ENCODE measurements at regions not wholly inside any gene's neighbourhood (a gene's known extent, or its start where the extent isn't known, plus 50 kb on each side); places are given as distances from the start of the nearest gene placed in this dataset.

DNA sequence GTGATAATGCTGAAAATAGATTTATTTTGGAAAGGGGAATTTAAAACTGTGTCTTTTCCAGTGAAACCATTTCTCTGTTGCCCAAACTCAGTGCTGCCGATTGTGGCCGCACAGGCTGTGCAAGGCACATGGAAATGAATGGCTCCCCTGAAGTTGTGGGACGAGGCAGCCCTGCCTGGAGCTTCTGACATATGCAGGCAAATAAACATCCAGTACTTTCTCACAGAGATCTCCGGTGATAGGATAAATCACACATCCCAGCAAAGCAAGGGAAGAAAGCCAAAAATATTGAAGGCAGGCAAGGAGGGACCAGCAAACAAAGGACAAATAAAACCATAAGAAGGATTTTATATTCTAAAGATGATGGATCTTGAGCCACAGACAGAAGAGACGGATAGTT lies 464.5 kb downstream of the MTRR start:
- TF ChIP-seq EZH2 (IDR thresholded peaks at IDR 0.05; ENCODE audit: low read length, missing control alignments) = no peak
- TF ChIP-seq, protein P1, sequence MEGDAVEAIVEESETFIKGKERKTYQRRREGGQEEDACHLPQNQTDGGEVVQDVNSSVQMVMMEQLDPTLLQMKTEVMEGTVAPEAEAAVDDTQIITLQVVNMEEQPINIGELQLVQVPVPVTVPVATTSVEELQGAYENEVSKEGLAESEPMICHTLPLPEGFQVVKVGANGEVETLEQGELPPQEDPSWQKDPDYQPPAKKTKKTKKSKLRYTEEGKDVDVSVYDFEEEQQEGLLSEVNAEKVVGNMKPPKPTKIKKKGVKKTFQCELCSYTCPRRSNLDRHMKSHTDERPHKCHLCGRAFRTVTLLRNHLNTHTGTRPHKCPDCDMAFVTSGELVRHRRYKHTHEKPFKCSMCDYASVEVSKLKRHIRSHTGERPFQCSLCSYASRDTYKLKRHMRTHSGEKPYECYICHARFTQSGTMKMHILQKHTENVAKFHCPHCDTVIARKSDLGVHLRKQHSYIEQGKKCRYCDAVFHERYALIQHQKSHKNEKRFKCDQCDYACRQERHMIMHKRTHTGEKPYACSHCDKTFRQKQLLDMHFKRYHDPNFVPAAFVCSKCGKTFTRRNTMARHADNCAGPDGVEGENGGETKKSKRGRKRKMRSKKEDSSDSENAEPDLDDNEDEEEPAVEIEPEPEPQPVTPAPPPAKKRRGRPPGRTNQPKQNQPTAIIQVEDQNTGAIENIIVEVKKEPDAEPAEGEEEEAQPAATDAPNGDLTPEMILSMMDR (conservative IDR thresholded peaks at IDR 0.05 in 1 of 2, IDR thresholded peaks at IDR 0.05 in 1 of 2; ENCODE audit: low read depth in 1 of 2, low read length in 2 of 2) = no peak
- no peak overlapping the region for H3K27ac ChIP-seq (ENCODE audit: insufficient read depth, low read length)
- H3K4me2 ChIP-seq (ENCODE audit: extremely low read depth, insufficient read depth, low read length) = no peak overlapping the region
- no peaks in the 10 kb centered on the region for H3K36me3 ChIP-seq (ENCODE audit: control insufficient read depth, insufficient read depth, low read length)
- no peaks in the 10 kb centered on the region for H3K79me2 ChIP-seq (ENCODE audit: control insufficient read depth, insufficient read depth, low read length)
- H3K27me3 ChIP-seq (ENCODE audit: control insufficient read depth, insufficient read depth, low read length) = no peaks in the 10 kb centered on the region
- H4K20me1 ChIP-seq (ENCODE audit: control insufficient read depth, extremely low read depth, insufficient read depth, low read length) = no peaks in the 10 kb centered on the region
- no peak overlapping the region for H3K9ac ChIP-seq (ENCODE audit: insufficient read depth, low read length)
- DNase-seq (ENCODE audit: low read depth in 2 of 2) = no peak
- H2AFZ ChIP-seq (ENCODE audit: low read length) = no peak overlapping the region
- H3K4me1 ChIP-seq (ENCODE audit: control insufficient read depth, extremely low read depth, insufficient read depth, low read length) = no peaks in the 10 kb centered on the region
- H3K9me3 ChIP-seq (ENCODE audit: control insufficient read depth, insufficient read depth, low read depth, low read length) = no peaks in the 10 kb centered on the region
- no peak overlapping the region for H3K4me3 ChIP-seq (replicated peaks in 1 of 4; ENCODE audit: control extremely low read depth in 1 of 4, insufficient read depth in 1 of 4, low read depth in 3 of 4, low read length in 4 of 4)

DNA sequence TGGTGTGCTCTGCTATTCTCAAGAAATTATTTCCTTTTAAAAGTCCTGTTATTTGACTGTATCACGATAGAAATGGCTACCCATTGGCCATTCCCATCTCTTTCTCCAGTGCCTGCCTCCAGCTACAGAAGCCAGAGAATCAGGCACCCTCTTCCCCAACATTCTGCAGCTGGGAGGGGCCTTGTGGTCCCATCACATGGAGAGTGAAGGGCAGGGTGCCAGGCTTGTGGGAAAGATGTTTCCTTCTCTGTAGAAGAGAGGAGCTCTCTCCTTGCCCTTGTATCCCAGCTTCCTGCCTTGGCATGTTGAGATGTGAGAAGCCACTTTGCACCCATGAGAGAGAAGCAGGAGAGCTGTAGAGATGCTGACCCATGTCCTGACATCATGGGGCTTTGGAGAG lies 465.0 kb downstream of the MTRR start:
- Histone ChIP-seq H3K9me3 (ENCODE audit: control insufficient read depth, insufficient read depth, low read depth, low read length) (no peaks in the 10 kb centered on the region), H3K4me3 (replicated peaks in 1 of 4; ENCODE audit: control extremely low read depth in 1 of 4, insufficient read depth in 1 of 4, low read depth in 3 of 4, low read length in 4 of 4) (no peak overlapping the region), H3K9ac (ENCODE audit: insufficient read depth, low read length) (no peak overlapping the region), H3K4me1 (ENCODE audit: control insufficient read depth, extremely low read depth, insufficient read depth, low read length) (no peaks in the 10 kb centered on the region), H3K36me3 (ENCODE audit: control insufficient read depth, insufficient read depth, low read length) (no peaks in the 10 kb centered on the region), H3K4me2 (ENCODE audit: extremely low read depth, insufficient read depth, low read length) (no peak overlapping the region), H2AFZ (ENCODE audit: low read length) (no peak overlapping the region), H3K79me2 (ENCODE audit: control insufficient read depth, insufficient read depth, low read length) (no peaks in the 10 kb centered on the region), H4K20me1 (ENCODE audit: control insufficient read depth, extremely low read depth, insufficient read depth, low read length) (no peaks in the 10 kb centered on the region), H3K27me3 (ENCODE audit: control insufficient read depth, insufficient read depth, low read length) (no peaks in the 10 kb centered on the region), H3K27ac (ENCODE audit: insufficient read depth, low read length) (no peak overlapping the region)
- no peak for TF ChIP-seq EZH2 (IDR thresholded peaks at IDR 0.05; ENCODE audit: low read length, missing control alignments)
- no peak for DNase-seq (ENCODE audit: low read depth in 2 of 2)

DNA sequence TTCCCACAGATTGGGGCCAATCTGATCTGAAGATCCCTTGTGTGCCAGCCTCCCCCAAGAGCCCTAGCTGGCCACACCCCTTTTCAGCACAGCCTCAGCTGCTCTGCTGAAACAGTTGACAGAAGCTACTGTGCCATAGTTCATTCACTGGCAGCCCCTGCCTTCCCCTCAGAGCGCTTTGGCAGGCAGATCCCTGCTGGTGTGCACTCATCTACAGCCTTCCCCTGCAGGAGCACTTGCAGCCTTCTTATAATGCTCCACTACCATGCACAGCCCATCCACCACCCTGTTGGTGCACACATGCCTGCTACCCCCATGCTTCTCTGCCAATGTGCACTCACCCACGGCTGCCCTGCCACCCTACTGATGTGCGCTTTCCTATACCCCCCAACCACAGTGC lies 471.3 kb downstream of the MTRR start:
- H2AFZ ChIP-seq (ENCODE audit: low read length) = no peak overlapping the region
- no peak for DNase-seq (ENCODE audit: low read depth in 2 of 2)
- no peak overlapping the region for H3K4me2 ChIP-seq (ENCODE audit: extremely low read depth, insufficient read depth, low read length)

More for the DNA sequence above, 471.3 kb downstream of the MTRR start:
- no peaks in the 10 kb centered on the region for H3K27me3 ChIP-seq (ENCODE audit: control insufficient read depth, insufficient read depth, low read length)
- no peaks in the 10 kb centered on the region for H3K79me2 ChIP-seq (ENCODE audit: control insufficient read depth, insufficient read depth, low read length)
- H4K20me1 ChIP-seq (ENCODE audit: control insufficient read depth, extremely low read depth, insufficient read depth, low read length) = no peaks in the 10 kb centered on the region
- H3K4me3 ChIP-seq (replicated peaks in 1 of 4; ENCODE audit: control extremely low read depth in 1 of 4, insufficient read depth in 1 of 4, low read depth in 3 of 4, low read length in 4 of 4) = no peak overlapping the region
- no peaks in the 10 kb centered on the region for H3K36me3 ChIP-seq (ENCODE audit: control insufficient read depth, insufficient read depth, low read length)
- peaks cover 5% of the 10 kb centered on the region for H3K4me1 ChIP-seq (ENCODE audit: control insufficient read depth, extremely low read depth, insufficient read depth, low read length)
- no peak overlapping the region for H3K27ac ChIP-seq (ENCODE audit: insufficient read depth, low read length)
- H3K9me3 ChIP-seq (ENCODE audit: control insufficient read depth, insufficient read depth, low read depth, low read length) = no peaks in the 10 kb centered on the region
- TF ChIP-seq, protein P1 (conservative IDR thresholded peaks at IDR 0.05 in 1 of 2, IDR thresholded peaks at IDR 0.05 in 1 of 2; ENCODE audit: low read depth in 1 of 2, low read length in 2 of 2) = no peak
- TF ChIP-seq EZH2 (IDR thresholded peaks at IDR 0.05; ENCODE audit: low read length, missing control alignments) = no peak
- H3K9ac ChIP-seq (ENCODE audit: insufficient read depth, low read length) = no peak overlapping the region

Data from fibroblast of lung (primary cell).